ENCODE measurements at regions not wholly inside any gene's neighbourhood (a gene's known extent, or its start where the extent isn't known, plus 50 kb on each side); places are given as distances from the start of the nearest gene placed in this dataset.

- H3K4me1 ChIP-seq (replicated peaks in 1 of 4; ENCODE audit: control insufficient read depth in 3 of 4, insufficient read depth in 4 of 4, low read length in 3 of 4) = peaks cover 0 to 12% (median 4%) of the 10 kb centered on the region in 4 experiments; a peak in 5 of 7 replicates
- no peaks in the 10 kb centered on the region for H4K20me1 ChIP-seq (replicated peaks in 1 of 2; ENCODE audit: control insufficient read depth in 1 of 2, insufficient read depth in 2 of 2, low read length in 2 of 2)
- 71% methylated on average over 4 of the region's 4 CpGs; no CpG with 5 or more reads in 1 of the 2 experiments for WGBS, 2 experiments (ENCODE audit: extremely low coverage in 1 of 2, insufficient coverage in 1 of 2, insufficient read length in 1 of 2, insufficient replicate concordance in 2 of 2, low coverage in 1 of 2, low lambda C conversion rate in 2 of 2, missing lambda C conversion rate in 1 of 2)
- DNase-seq (ENCODE audit: low read depth in 1 of 2, low spot score in 2 of 2) = no peak
- no peak overlapping the region for H3K23ac ChIP-seq (ENCODE audit: insufficient read length)
- ChIA-PET POLR2A (ENCODE audit: partially characterized antibody) (interaction anchor here (1.1 kb wide), 1 partner anchor 591 kb away, joined by 4 read pairs; the partner anchor contains the start of gene BCL2L11), CTCF (ENCODE audit: partially characterized antibody) (interaction anchor here (1.1 to 1.3 kb wide), 2 partner anchors 9 to 918 kb away, joined by 3 read pairs; no protein-coding TSS in a partner anchor)
- H2BK20ac ChIP-seq (ENCODE audit: low read length) = no peak overlapping the region
- H4K91ac ChIP-seq (replicated peaks; ENCODE audit: insufficient read length, low read length) = no peak overlapping the region
- no peak overlapping the region for H3K9ac ChIP-seq (replicated peaks in 1 of 4; ENCODE audit: extremely low read depth in 1 of 4, low read depth in 3 of 4, low read length in 3 of 4)
- no peak overlapping the region for H3K4me2 ChIP-seq (ENCODE audit: insufficient read depth in 1 of 2, low read depth in 2 of 2, low read length in 2 of 2)
- no peak overlapping the region for H4K8ac ChIP-seq (ENCODE audit: extremely low read depth, insufficient read depth, low read length)
- no peak overlapping the region for H2BK15ac ChIP-seq (ENCODE audit: low read length)
- no peaks in the 10 kb centered on the region; a peak in 1 of 7 replicates for H3K27me3 ChIP-seq (replicated peaks in 1 of 4; ENCODE audit: control insufficient read depth in 3 of 4, extremely low read depth in 1 of 4, insufficient read depth in 3 of 4, low read length in 3 of 4)
- H3K4ac ChIP-seq (replicated peaks; ENCODE audit: insufficient read length, low read depth, low read length) = no peak overlapping the region
- no peak overlapping the region for H3K4me3 ChIP-seq (ENCODE audit: extremely low read depth in 1 of 4, insufficient read depth in 2 of 4, low read depth in 3 of 4, low read length in 4 of 4)
- no peaks in the 10 kb centered on the region for H3K23me2 ChIP-seq (ENCODE audit: low read depth, low read length)
- H2BK5ac ChIP-seq (ENCODE audit: low read depth, low read length) = no peak overlapping the region
- no peak overlapping the region for H3K18ac ChIP-seq (ENCODE audit: extremely low read depth, low read length)
- no peaks in the 10 kb centered on the region for H3K79me2 ChIP-seq (ENCODE audit: control insufficient read depth in 1 of 2, insufficient read depth in 2 of 2, low read length in 2 of 2)
- no peaks in the 10 kb centered on the region for H3K79me1 ChIP-seq (ENCODE audit: low read depth, low read length)
- H2AFZ ChIP-seq (ENCODE audit: low read length) = no peak overlapping the region
- no peak overlapping the region for H2AK5ac ChIP-seq (ENCODE audit: low read depth, low read length)
- H3K36me3 ChIP-seq (ENCODE audit: control insufficient read depth in 2 of 4, insufficient read depth in 4 of 4, low read length in 3 of 4) = no peaks in the 10 kb centered on the region
- no peak overlapping the region for H2BK12ac ChIP-seq (ENCODE audit: low read depth, low read length)
- peak; percentile 73 for FAIRE-seq
- no peak for TF ChIP-seq TAF7 (optimal IDR thresholded peaks at IDR 0.05; ENCODE audit: borderline replicate concordance, low read depth, low read length)
- no peak for TF ChIP-seq POLR2A (IDR thresholded peaks at IDR 0.05; ENCODE audit: control extremely low read depth in 1 of 2, low read depth in 2 of 2, low read length in 2 of 2)
- no peak for TF ChIP-seq HDAC2 (IDR thresholded peaks at IDR 0.05; ENCODE audit: borderline replicate concordance in 1 of 2, low read depth in 2 of 2, low read length in 2 of 2)
- TF ChIP-seq CEBPB (IDR thresholded peaks at IDR 0.05; ENCODE audit: low read depth, low read length) = no peak
- TF ChIP-seq JUN (IDR thresholded peaks at IDR 0.05; ENCODE audit: low read depth, low read length) = no peak
- TF ChIP-seq, protein P1, sequence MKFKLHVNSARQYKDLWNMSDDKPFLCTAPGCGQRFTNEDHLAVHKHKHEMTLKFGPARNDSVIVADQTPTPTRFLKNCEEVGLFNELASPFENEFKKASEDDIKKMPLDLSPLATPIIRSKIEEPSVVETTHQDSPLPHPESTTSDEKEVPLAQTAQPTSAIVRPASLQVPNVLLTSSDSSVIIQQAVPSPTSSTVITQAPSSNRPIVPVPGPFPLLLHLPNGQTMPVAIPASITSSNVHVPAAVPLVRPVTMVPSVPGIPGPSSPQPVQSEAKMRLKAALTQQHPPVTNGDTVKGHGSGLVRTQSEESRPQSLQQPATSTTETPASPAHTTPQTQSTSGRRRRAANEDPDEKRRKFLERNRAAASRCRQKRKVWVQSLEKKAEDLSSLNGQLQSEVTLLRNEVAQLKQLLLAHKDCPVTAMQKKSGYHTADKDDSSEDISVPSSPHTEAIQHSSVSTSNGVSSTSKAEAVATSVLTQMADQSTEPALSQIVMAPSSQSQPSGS (IDR thresholded peaks at IDR 0.05; ENCODE audit: low read length) = no peak
- TF ChIP-seq CBX5 (IDR thresholded peaks at IDR 0.05; ENCODE audit: low read depth, low read length) = no peak
- no peak for TF ChIP-seq GABPA (IDR thresholded peaks at IDR 0.05; ENCODE audit: borderline replicate concordance, insufficient read depth, low read length)
- no peak for TF ChIP-seq FOSL1 (IDR thresholded peaks at IDR 0.05; ENCODE audit: insufficient read depth, low read depth, low read length)
- no peak for TF ChIP-seq CHD2 (IDR thresholded peaks at IDR 0.05; ENCODE audit: low read length)
- TF ChIP-seq PHF8 (conservative IDR thresholded peaks at IDR 0.05; ENCODE audit: low read depth, low read length) = no peak
- TF ChIP-seq, protein P2, sequence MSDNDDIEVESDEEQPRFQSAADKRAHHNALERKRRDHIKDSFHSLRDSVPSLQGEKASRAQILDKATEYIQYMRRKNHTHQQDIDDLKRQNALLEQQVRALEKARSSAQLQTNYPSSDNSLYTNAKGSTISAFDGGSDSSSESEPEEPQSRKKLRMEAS (IDR thresholded peaks at IDR 0.05) = no peak
- no peak overlapping the region for H3K14ac ChIP-seq (ENCODE audit: insufficient read length)
- no peak overlapping the region for H3K27ac ChIP-seq (ENCODE audit: low read depth, low read length)
- H4K5ac ChIP-seq (ENCODE audit: insufficient read length, low read depth, low read length) = no peak overlapping the region
- no peak overlapping the region for H2BK120ac ChIP-seq (replicated peaks; ENCODE audit: low read depth, low read length)
- H3K9me3 ChIP-seq (ENCODE audit: insufficient read depth in 2 of 2, low read depth in 1 of 2, low read length in 1 of 2) = no peaks in the 10 kb centered on the region
- H3K56ac ChIP-seq (replicated peaks; ENCODE audit: insufficient read length, low read depth, low read length) = no peak overlapping the region
Observed at GRCh38 chr2:111711270-111711669, 172.7 kb downstream of the ANAPC1 start.

Data from H1 (cell line).